HG03139 (cell line): ENCODE measurements at regions not wholly inside any gene's neighbourhood (a gene's known extent, or its start where the extent isn't known, plus 50 kb on each side); places are given as distances from the start of the nearest gene placed in this dataset.
"Not testable (repeated sequence)": the region's sequence is repeated elsewhere in the genome, so short reads cannot be mapped to it uniquely, and the experiment has no call there.

ENCODE experiments used
- ATAC-seq: cut with Tn5 transposase; IDR thresholded peaks from one replicate; pipeline ENCODE4 v1.9.1; 2021; ENCODE audit not compliant: unreplicated experiment

DNA sequence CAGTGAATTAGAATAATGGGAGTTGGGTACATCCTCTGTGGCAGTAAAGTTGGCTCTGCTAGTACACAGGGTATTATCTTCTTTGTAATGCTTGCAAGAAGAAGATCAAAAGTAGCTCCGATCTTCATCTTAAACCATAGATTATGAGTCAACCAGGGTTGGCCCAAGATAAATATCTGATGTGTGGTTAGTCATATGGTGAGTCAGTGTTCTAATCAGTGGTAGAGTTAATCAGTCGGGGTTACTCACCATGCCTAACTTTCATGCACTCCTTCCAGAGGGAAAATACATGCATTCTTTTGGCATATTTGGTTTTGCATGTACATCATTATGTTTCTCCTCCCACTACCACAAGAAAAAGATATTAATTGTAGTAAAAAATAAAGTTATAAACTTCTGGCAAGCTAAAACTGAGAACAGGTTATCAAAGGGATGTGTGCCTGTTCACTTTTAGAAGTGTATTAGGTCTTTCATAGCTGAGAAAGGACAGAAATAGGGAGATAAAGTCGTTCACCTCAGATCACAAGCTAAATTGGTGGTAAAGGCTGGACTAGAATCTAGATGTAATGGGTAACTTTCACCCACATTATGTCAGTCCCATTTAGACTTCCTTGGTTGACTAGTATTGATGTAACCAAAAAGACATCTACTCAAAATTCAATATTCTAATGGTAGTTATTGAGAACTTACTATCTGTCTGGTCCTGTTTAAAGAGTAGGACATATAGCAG lies 684.4 kb downstream of the IRS1 start:
- ATAC-seq = no peak

DNA sequence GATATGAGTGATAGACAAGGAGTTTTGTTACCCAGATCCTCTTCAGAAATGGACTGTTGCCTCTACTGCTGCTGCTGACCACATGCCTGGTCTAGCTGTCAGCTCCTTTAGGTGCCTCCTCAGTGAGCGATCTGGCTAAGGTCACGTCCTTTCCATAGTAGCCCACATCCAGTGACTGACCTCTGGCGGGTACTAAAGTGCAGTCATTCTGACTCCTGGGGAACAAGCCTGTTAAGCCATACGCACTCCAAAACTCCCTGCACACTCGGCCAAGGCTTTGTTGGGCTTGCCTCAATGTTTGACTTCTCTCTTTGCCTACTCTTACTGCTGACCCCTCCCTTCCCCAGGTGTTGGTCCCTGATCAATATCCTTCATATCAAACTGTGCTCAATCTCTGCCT lies 685.2 kb downstream of the IRS1 start:
- no peak for ATAC-seq

DNA sequence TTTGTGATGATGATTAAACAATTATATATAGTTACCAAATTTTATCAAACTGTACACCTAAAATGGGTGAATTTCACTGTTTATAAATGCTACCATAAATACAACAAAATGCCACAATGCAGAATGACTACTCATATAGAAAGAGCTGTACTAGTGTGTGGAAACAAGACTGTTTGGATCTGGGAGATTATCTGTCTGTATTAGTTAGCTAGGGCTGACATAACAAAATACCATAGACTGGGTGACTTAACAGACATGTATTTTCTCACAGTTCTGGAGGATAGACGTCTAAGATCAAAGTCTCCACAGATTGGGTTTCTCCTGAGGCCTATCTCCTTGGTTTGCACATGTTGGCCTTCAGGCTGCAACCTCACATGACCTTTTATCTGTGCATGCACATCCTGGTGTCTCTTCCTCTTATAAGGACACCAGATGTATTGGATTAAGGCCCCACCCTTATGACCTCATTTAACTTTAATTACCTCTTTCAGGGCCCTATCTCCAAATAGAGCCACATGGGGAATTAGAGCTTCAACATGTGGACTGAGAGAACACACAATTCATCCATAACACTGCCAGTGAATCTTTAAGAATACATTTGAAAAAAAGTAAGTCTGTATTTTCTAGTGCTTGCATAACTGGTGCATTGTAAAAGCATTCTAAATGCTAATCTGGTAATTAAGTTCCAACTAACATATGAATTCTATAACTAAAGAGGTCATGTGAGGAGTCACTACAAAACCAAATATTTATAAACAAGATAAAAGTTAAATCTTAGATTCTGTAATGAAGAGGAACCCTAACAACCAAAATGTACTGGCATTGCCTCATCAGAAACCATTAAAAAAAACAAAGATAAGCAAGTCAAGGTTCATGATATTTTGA lies 699.6 kb downstream of the NYAP2 start:
- no peak for ATAC-seq

DNA sequence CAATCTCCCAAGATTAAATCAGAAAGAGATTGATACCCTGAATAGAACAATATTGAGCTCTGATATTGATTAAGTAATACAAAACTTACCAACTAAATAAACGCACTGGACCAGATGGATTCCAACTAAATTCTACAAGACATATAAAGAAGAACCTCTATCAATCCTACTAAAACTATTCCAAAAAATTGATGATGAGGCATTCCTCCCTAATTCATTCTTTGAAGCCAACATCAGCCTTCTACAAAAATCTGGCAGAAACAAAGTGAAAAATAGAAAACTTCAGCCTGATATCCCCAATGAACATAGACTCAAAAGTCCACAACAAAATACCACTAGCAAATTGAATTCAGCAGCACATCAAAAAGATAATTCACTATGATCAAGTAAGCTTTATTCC lies 695.5 kb downstream of the NYAP2 start:
- no peak for ATAC-seq

DNA sequence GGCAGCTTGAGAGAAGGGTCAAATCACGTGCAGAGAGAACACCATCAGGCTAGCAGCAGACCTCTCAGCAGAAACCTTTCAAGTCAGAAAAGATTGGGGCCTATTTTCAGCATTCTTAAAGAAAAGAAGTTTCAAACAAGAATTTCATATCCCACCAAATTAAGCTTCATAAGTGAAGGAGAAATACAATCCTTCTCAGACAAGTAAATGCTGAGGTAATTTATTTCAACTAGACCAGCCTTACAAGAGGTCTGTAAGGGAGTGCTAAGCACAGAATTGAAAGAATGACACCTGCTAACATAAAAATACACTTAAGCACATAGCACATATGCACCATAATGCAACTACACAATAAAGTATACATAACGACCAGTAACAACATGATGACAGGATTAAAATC lies 693.9 kb downstream of the NYAP2 start:
- no peak for ATAC-seq

DNA sequence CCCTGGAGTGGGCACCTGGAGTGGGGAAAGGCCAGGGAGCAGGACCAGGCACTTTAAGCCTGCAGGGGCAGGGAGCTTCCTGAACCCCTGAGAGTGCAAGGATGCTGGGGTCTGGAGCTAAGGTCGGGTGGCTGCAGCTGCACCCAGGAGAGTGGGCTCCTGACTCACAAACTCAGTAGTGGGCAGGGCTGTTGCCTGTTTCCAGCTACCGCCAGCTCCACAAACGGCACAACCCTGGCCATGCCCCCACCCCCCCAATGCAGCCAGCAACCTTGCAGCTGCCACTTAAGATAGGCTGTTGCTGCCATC lies 688.8 kb downstream of the NYAP2 start:
- no peak for ATAC-seq

DNA sequence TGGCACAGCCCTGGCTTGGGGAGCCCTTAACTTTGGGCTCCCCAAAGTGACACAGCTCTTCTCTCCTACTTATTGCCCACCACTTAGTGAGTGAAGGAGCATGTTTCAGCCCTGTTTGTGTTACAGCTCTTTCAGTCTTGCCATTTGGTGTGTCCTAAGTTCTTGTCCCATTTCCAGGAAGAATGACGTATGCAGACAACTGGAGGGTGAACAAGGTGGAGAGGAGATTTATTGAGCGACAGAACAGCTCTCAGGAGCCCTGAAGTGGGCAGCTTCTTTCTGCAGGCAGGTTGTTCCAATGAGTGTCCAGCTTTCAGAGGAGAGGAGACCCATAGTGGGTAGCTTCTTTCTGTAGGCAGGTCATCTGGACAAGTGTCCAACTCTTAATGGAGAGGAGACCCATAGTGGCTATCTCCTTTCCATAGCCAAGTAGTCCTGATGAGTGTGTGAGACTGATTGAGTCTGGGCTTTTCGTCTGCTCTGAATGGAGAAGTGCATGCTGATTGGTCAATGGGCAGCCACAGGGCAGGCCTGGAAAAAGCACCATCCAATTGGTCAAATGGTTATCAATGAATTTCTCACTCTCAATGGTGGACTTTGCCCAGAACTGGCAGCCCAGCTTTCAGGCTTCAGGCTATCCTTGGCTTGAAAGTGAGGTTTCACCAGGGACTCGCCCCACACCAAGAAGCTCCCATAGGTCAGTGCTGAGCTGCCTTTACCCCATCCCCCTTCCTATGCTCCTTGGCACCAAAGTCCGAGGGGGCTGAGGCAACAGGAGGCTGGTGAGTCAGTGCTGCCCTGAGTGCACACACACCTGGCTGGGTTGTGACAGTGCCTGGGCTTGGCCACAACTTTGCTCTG lies 688.2 kb downstream of the NYAP2 start:
- no peak for ATAC-seq

DNA sequence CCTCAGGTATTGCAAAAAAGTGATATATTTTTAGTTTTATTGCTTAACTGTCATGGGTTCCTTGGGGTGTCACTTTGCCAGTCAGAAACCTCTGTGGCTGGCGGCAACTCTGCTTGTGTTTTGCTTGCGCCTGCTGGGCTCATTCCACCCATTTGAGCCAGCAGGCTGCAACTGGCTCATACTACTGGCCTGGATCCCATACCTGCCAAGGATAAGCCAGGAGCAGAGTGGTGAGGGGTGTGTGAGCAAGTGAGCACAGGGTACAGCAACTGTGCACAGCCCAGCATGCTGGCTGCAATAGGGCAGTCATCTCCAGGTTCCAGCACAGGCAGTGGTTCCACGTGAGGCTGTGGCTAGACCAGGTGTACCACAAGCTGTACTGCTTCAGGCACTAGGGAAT lies 687.5 kb downstream of the NYAP2 start:
- ATAC-seq = no peak

DNA sequence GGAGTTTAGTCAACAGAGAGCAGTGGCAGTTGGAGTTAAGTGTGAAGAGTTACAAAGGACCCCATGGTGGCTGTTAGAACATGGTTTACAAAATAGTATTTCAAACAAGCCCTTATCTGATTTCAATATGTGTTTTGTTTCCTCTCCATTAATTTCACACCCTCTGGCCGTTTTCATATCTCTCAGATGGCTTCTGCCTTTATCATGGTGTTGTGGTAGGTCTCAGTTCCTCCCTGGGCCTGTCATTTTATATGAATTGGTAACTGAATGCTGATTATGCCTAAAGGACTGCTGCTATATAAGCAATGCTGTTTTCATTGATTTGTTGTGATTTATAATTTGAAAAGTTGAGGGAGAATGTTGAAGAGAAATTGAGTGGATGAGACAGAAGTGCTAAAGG lies 686.7 kb downstream of the NYAP2 start:
- ATAC-seq = no peak

DNA sequence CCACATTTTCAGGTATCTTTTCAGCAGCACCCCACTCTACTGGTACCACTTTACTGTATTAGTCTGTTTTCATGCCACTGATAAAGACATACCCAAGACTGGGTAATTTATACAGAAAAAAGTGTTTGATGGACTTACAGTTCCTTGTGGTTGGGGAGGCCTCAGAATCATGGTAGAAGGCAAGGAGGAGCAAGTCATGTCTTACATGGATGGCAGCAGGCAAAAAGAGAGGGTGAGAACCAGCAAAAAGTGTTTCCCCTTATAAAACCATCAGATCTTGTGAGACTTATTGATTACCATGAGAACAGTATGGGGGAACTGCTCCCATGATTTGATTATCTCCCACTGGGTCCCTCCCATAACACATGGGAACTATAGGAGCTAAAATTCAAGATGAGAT lies 685.9 kb downstream of the NYAP2 start:
- ATAC-seq = not testable (repeated sequence)

DNA sequence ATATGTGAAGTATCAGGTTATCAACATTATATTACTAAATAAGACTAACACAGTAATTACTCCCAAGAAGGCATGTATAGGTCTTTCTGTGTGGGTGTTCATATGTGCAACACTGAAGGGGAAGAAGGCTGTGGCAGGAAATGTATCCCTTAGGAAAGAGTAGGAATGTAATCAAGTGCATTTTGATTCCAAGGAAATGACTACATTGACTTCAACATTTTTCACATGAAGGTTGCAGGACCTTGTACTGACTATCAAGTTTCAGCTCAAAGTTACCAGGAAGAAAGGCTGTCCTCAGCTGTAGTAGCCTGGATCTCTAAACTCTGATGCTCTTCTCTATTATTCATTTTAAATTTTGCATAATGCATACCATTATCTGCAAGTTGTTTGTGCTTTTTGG lies 680.8 kb downstream of the NYAP2 start:
- ATAC-seq = no peak

DNA sequence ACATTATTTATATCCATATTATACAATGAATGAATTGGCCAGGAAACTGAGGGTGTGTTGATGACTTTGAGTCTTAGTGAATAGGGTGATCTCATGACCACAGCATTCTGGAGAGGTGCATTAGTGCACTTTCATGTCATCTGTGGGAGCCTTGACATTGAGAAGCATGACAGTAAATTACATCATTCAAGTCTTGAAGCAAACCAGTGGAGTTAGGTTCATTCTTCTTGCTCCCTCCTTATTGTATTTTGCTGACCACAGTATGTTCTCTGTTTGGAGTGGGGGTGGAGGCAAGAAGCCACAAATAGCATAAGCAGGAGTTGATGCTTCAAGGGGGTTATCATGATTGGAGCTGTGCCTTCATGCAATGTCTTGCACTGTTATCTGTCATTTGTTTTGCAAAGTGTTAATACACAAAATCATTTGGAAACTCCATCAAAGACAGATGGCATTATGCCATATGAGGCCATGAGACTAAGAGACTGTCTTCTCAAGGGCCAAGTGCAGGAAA lies 680.2 kb downstream of the NYAP2 start:
- no peak for ATAC-seq

DNA sequence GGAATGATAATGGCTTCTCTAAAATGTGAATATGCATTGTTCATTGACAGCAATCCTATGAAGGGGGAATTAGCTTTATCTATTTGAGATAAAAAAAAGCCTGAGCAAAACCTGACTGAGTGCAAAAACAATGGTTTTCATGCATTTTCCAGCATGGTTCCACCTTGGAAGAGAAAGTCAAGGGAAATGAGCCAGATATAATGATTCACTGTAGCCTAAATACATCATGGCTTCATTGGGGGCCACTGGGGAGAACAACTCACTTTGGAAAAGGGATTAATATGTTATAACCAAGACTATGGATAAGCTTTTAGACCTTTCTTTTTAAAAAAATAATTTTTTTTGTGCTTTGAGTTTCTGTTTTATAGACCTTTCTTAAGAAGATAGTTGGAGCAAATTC lies 679.7 kb downstream of the NYAP2 start:
- no peak for ATAC-seq

DNA sequence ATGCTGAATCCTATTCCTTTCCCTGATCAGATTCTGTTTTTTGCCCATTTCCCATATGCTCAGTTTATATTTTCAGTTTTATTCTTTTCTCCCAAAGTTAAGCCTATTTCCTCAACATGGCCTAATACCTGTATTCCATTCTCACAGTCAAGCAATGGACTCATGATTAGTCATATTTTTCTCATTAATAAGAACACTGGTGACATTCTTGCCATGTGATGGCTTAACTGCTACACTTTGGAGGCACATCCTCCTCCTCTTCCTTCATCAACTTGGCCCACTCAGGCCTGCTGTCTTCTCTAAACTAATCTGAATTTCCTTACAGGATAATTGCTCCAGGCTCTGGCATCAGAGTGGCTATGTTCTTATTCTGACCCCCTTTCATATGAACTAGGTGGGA lies 679.2 kb downstream of the NYAP2 start:
- ATAC-seq = no peak

DNA sequence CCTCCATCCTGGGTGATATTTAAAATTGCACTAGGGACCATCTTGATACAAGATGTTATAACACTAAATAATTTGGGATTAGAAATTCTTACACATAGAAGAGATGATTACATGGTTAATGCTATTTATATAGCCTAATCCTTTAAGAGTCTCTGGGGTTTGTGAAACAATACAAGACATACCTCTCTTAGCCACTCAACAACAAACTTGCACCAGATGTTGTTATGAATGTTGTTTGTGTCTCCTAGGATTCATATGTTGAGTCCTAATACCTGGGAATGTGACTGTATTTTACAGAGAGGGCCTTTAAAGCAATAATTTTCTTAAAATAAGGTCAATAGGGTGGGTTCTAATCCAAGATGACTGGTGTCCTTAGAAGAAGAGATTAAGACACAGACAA lies 678.3 kb downstream of the NYAP2 start:
- ATAC-seq = no peak

DNA sequence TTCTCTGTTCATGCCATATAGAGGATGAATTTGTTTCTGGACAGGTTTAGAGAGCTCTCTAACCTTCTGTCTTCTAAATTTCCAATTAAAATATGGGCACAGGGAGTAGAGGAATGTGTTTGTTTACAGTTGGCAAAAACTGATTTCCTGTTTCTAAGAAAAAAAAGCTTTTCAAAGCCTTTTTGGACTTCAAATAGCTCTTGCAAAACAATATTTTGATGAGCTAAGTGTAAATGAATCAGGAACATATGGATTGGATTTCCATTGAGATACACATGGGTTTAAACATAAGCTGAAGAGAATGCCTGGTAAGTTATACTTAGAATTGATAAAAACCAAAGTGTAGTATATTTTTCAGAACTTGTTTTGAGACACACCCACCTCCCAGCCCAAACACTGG lies 677.5 kb downstream of the NYAP2 start:
- ATAC-seq = no peak

DNA sequence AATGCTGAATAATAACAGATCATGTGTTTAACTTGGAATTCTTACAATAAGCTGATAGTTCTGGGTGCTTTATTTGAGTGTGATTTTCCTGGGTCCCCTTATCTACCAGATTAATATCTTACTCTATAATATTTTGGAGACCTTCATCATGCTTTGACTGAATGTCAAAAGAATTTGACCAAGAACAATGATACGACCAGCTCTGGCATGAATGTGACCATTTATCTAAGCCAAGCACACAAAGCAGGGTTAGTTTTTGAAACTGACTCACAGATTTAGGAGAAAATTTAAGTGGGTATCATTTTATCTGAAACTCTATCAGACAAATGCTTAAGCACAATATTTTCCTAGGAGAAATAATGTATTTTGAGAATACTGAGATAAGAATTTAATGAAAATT lies 677.0 kb downstream of the NYAP2 start:
- ATAC-seq = no peak

DNA sequence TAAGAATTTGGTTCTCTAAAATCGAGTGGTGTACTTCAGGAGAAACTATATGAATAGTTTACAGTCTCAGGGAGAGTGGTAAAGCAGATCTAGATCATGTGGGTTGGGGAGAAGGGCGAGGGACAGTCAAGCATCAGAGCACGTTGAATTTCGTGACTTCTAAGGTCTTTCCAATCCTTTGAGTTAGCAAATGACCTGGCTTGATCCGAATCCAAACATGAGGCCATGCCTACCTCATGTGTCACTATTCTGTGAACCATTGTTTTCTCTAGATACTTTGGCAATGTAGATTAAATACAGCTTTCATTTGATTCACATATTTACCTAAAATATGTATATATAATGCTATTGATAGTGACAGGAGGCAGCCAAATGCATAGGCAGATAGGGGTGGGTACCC lies 674.9 kb downstream of the NYAP2 start:
- ATAC-seq = no peak

DNA sequence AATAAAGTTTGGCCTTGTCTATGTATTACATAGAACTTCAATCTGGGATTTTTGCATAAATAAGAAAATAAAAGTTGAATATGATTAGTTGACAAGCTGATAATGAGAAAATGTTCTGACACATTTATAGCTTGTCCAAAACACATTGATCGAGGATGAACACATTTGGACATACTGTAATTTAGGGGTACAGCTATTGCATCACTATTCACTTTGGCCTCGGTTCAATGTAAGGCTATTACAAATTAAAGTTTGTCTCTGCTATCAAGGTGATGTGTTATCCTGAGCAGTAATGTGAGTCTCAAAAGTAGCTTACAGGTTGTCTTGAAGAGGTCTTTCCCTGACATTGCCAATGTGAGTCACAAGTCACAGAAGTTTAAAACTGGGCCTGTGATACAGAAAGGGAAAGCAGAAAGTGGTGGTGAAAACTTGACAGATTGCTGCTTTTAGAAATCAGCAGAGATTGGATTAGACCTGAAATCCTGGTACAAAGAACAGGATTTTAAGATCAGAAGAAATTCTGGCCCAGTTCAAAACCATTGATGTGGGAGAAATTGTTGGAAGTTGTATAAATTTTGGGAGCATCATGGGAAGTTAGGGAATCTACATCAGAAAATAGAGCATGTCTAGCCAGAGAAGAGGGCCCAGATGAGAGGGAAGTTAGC lies 674.1 kb downstream of the NYAP2 start:
- no peak for ATAC-seq

DNA sequence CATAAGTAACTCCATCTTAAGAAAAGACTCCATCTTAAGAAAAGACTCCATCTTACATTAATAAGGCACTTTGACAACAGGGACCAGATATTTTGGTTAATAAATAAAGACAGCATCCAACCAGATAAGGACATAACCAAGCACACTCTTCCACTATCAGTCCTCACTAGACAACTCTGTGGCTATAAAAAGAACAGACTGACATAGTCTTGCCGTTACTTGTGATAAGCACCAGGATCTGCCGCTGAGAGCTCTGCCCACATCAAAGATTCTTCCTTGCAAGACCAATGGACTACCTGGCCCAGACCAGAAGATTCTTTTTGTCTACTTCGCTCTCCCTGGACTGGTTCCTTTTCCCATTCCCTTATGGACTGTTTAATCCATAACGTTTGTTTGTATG lies 667.4 kb downstream of the NYAP2 start:
- ATAC-seq = no peak

DNA sequence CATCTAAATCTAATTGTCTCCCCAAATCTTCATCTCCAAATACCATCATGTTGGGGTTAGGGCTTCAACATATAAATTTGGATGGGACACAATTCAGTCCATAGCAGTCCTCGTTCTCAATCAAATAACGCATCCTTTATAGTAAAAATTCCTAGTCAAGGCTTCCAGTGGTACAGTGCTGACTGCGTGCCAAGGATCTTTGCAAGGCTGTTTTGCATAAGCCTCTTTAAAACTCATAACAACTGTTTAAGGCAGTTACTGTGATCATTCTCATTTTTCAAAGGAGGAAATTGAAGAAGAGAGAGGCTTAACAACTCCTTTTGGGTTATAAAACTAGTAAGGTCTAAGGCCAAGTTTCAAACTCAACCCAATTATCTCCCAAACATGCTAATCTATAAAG lies 666.9 kb downstream of the NYAP2 start:
- ATAC-seq = no peak
